Kidney (tissue), 13 donors: ENCODE measurements at regions not wholly inside any gene's neighbourhood (a gene's known extent, or its start where the extent isn't known, plus 50 kb on each side); places are given as distances from the start of the nearest gene placed in this dataset.

Experiments used
- DNase-seq, 5 donors: peaks; one replicate each; pipeline ENCODE4 v3.0.0-alpha.2; 2013 to 2020
- FAIRE-seq: peaks from 2 replicates; lab custom pipeline; 2012; peaks lifted over from hg19 to GRCh38; lab: Jason Lieb, UNC
- H3K27ac ChIP-seq, 2 donors: one replicate each; pipeline ENCODE4 v1.7.0; 2013; ENCODE audit warnings: low read depth in 2 of 2, low read length in 2 of 2, inconsistent platforms in 1 of 2
- H3K27me3 ChIP-seq: one replicate; pipeline ENCODE4 v1.7.1; 2013; ENCODE audit warnings: low read length, inconsistent platforms; ENCODE audit not compliant: control insufficient read depth, insufficient read depth
- H3K36me3 ChIP-seq, 3 donors: one replicate each; pipeline versions ENCODE4 v1.7.0 to v1.7.1; 2013; ENCODE audit warnings: low read length in 3 of 3, control low read depth in 1 of 3, inconsistent platforms in 1 of 3; ENCODE audit not compliant: insufficient read depth in 3 of 3, control insufficient read depth in 2 of 3
- H3K4me1 ChIP-seq, 3 donors: one replicate each; pipeline versions ENCODE4 v1.7.0 to v1.7.1; 2013; ENCODE audit warnings: low read length in 3 of 3, inconsistent platforms in 1 of 3, low read depth in 1 of 3; ENCODE audit not compliant: control insufficient read depth in 2 of 3, insufficient read depth in 2 of 3
- H3K4me3 ChIP-seq, 3 donors: one replicate each; pipeline versions ENCODE4 v1.7.0 to v1.8.1; 2013; ENCODE audit warnings: low read length in 3 of 3, control low read depth in 1 of 3, inconsistent platforms in 1 of 3
- H3K9ac ChIP-seq, 3 donors: one replicate each; pipeline versions ENCODE4 v1.7.0 to v1.7.1; 2013; ENCODE audit warnings: low read length in 3 of 3, control low read depth in 1 of 3, inconsistent platforms in 1 of 3
- H3K9me3 ChIP-seq, 3 donors: one replicate each; pipeline versions ENCODE4 v1.7.0 to v1.7.1; 2013; ENCODE audit warnings: low read length in 3 of 3, control low read depth in 1 of 3, inconsistent platforms in 1 of 3; ENCODE audit not compliant: control insufficient read depth in 2 of 3, insufficient read depth in 1 of 3
- CTCF ChIP-seq: IDR thresholded peaks from 3 replicates; pipeline ENCODE4 v1.5.1; 2012; ENCODE audit warnings: mild to moderate bottlenecking, moderate library complexity, borderline replicate concordance; ENCODE audit not compliant: insufficient read depth; ENCODE audit errors: extremely low read depth
- intact Hi-C: fragments of 100-400 bp; cut with DNase I; formaldehyde crosslinking; loops from one replicate; pipeline ENCODE4 v1.11.1; 2022
- donor health status: control.
- donor health status: control.
- donor health status: control.
- donor health status: control.
- donor health status: control.
- donor health status: DM: yes; HTN: yes; CAD: no.
- donor health status: Normal renal cell carcinoma (clear cell type).

- FAIRE-seq (no peak), DNase-seq (no peak)
- Histone ChIP-seq H3K4me1 (no peaks in the 10 kb centered on the region), H3K9me3 (no peaks in the 10 kb centered on the region), H3K4me3 (no peak overlapping the region), H3K27me3 (no peaks in the 10 kb centered on the region), H3K9ac (no peak overlapping the region), H3K27ac (no peak overlapping the region), H3K36me3 (no peaks in the 10 kb centered on the region)
- intact Hi-C loops = no loop called here
- TF ChIP-seq CTCF = no peak
These were observed 165.9 kb upstream of the RND3 start for GRCh38 chr2:150653351-150653750.

- H3K27ac ChIP-seq = no peak overlapping the region
- DNase-seq = no peak
- intact Hi-C loops = no loop called here
- H3K9ac ChIP-seq = no peak overlapping the region
- no peak for TF ChIP-seq CTCF
- no peaks in the 10 kb centered on the region for H3K4me1 ChIP-seq
- H3K27me3 ChIP-seq = no peaks in the 10 kb centered on the region
- H3K4me3 ChIP-seq = no peak overlapping the region
- no peaks in the 10 kb centered on the region for H3K36me3 ChIP-seq
- no peak for FAIRE-seq
- no peaks in the 10 kb centered on the region for H3K9me3 ChIP-seq
These were observed 160.5 kb upstream of the RND3 start for GRCh38 chr2:150647943-150648342.

- H3K9ac ChIP-seq = no peak overlapping the region
- H3K4me3 ChIP-seq = no peak overlapping the region
- no peaks in the 10 kb centered on the region for H3K9me3 ChIP-seq
- TF ChIP-seq CTCF = no peak
- H3K4me1 ChIP-seq = no peaks in the 10 kb centered on the region
- no peak for FAIRE-seq
- no peak overlapping the region for H3K27ac ChIP-seq
- intact Hi-C loops = no loop called here
- no peaks in the 10 kb centered on the region for H3K27me3 ChIP-seq
- no peaks in the 10 kb centered on the region for H3K36me3 ChIP-seq
- no peak for DNase-seq
These were observed 159.3 kb upstream of the RND3 start for GRCh38 chr2:150646746-150647145.
